OCI-M2 (cell line): ENCODE measurements at regions not wholly inside any gene's neighbourhood (a gene's known extent, or its start where the extent isn't known, plus 50 kb on each side); places are given as distances from the start of the nearest gene placed in this dataset.
"Not testable (repeated sequence)": the region's sequence is repeated elsewhere in the genome, so short reads cannot be mapped to it uniquely, and the experiment has no call there.

Experiments used
- DNase-seq: peaks from one replicate; lab custom pipeline; 2025; ENCODE audit not compliant: unreplicated experiment; lab: John Stamatoyannopoulos, UW

DNA sequence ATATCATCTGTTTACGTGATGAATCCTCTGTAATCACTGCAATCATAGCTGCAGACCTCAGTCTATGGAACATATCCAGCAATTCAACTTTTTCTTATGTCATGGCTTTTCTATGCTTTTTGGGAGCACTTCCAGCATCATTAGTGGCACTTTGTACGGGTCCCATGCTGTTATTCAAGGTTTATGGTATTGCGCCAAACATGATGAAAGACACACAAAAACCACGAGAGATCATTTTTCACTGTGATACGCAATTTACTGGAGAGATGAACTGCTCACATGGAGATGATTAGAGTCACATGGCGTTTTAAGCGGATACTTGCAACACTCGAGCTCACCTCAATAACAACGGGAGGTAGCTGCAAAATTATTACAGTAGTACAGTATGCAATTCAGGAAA, 2101.7 kb upstream of the PCDH20 start:
- no peak for DNase-seq

DNA sequence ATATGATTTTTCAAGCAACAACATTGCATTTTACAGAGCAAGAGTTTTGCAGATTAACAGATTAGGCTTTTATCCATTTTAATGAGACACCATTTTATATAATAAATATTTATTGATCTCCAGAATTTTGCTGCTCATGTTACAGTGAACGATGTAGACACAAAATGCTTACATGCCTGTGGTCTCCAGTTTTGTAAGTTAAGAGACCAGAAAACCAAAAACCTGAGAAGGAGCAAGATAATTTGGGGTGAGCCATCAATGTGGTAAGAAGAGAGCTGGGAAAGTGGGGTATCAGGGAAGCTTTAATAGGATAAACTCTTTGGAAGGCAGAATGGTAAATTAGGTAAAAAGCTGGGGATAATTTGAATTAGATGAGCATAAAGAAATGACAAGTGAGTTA, 2100.5 kb upstream of the PCDH20 start:
- no peak for DNase-seq

DNA sequence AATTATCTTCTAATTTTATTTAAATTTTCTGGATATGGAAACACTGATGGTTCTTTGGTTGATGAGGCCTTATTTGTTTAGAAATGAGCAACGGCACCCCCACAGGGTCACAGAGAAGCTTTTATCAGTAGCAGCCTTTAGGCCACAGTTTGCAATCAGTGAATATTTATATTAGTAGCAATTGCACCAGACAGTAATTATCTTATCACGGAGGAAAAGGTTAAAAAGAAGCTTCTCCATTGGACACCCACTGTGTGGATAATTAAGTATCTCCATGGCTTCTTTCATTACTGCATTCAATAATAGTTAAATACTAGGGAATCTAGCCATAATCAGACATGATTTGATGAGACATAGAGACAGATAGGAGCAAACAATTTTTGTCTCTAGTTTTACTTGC, 2099.2 kb upstream of the PCDH20 start:
- DNase-seq = no peak

DNA sequence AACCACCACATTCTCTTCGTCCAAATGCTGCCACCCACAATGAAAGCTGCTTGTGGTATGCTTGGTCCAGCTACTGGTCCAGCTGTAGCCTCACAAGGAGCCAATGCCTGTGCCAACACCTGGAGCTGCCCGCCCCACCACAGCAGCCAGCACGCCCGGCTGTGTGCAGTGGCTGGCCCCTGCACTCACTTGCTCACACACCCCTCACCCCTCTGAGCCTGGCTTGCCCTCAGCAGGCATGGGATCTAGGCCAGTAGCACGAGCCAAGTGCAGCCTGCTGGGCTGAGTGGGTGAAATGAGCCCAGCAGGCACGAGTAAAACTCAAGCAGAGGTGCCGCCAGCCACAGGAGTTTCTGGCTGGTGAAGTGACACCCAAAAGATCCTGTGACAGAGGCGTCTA, 2096.4 kb upstream of the PCDH20 start:
- no peak for DNase-seq

DNA sequence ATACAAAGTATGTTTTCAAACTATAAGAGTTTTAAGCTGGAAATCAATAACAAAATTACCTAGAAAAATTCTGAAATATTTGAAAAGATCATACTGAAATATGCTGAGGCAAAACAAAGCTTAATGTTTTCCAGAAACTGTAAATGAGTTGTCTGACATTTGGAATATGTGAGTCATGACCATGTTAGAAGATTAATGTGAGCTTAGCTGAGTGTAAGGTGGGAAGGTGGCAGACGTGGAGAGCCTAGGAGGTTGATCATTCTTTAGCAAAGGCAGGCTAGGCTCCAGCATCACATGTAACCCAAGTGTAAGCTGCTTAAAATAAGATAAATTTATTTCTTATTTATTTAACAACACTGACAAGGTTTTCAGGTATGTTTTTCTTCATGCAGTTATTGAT, 2086.1 kb upstream of the PCDH20 start:
- no peak for DNase-seq

DNA sequence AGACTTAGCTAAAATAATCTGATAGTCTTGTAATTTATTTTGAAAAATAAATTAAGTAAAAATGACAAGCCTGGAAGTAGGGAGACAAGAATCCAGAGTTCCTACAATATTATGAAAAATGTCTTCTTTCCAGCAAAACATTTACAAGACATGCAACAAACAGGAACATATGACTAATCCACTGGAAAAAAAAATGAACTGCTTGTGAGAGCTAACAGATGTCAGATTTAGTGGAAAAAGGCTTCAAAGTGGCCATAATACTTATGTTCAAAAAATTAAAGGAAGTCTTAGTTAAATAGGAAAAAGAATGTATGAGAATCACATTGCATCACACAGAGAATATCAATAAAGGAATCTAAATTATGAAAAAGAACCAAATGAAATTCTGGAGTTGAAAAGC, 2082.0 kb upstream of the PCDH20 start:
- no peak for DNase-seq

DNA sequence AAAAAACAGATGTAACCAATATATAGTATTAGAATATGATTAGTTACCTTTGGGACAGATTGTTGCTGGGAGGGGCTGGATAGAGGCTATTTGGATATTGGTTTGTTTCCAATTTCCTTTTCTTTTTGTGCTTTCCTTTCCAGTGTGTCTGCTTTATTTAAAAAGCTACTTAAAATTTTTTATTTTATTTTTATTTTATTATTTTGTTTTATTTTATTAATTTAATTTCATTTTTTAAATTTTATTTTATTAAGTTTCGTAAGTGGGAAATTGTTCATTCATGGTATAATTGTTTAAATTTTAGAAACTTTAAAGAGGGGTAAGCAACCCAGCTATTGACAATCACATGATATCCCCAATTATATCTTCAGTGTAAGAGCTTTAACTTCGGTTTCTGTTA, 2077.0 kb upstream of the PCDH20 start:
- DNase-seq = no peak

DNA sequence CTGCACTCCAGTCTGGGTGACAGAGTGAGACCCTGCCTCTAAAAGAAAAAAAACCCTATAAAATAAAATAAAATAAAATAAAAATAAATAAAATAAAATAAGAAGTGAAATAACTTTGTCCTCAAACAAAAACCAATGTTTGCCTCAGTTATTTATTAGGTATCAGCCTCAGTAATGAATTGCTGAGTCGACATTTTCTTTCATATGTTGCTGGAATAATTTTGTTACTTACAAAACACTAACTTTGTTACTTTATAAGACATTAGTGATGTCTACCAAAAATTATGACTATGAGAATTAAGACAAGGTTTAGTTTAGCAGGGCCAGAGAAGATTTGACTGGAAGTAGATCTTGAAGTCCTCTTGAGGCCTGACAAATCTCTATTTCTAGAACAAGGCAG, 2074.5 kb upstream of the PCDH20 start:
- no peak for DNase-seq

DNA sequence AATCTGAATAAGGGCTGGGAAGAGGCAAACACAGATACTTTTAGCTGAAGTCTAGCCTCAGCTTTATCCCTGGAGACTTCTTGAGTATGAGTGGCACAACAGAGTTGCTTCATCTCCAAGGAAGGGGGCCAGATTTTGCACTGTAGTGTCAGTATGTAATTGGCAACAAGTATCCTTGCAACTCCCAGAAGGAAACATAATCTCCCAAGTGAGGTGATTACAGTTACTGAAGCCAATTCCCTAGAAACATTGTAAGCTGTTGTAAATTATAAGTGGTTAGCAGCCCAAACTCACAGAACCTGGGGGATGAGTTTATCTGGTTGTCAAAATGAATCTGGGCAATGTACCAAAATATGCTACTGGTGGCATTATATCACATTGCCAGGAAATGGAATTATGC, 2065.7 kb upstream of the PCDH20 start:
- no peak for DNase-seq

DNA sequence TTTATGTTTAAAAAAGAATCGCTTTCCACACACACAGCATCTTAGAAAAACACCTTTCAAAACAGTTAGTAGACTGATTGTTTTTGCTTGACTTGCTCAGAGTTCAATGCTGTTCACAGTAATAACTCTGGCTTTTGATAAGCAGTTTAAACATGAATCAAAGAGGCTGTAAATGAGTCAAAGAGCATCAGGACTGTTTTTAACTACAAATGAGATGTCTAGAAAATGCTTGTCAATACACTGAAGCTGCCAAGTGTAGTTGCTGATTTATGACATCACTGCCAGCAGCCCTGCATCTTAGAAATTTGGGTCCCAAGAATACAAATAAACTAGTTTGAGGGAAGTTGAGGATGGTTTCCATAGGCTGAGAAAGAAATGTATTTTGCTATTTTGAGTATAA, 2057.1 kb upstream of the PCDH20 start:
- no peak for DNase-seq

DNA sequence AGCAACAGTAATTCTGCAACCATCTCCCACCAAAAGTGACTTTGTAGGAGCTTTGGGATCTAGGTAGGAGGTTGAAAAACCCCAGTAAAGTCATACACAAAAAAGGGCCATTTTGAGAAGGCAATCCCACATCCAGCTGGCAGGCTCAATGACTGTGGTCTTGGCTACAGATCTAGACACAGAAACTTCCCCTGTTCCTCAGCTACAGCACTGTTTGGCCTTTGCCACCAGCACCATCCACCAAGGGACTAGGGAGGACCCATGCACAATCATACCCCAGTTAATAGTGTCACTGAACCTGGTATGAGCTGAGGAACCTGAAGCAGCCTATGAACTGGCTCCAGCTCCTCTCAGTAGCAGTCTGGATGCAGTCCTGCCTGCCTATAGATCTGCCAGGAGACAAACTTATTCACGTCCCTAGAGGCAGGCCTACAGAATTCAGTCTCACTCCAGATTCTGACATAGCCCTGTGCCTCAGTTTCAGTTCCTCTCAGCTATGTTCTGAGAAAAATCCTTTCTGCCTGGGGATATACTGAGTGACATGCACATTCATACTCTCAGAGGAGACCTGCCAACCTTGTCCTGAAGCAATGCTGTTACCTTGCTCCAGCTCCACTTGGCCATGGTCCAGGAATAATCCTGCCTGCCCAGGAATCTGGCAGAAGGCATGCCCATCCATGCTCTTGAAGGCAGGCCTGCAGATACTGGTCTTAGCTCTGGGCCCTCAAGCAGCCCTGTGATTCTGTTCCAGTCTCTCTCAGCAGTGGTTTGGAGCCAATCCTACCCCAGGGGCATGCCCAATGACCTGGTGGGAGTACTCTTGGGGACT, 2048.3 kb upstream of the PCDH20 start:
- DNase-seq = no peak

DNA sequence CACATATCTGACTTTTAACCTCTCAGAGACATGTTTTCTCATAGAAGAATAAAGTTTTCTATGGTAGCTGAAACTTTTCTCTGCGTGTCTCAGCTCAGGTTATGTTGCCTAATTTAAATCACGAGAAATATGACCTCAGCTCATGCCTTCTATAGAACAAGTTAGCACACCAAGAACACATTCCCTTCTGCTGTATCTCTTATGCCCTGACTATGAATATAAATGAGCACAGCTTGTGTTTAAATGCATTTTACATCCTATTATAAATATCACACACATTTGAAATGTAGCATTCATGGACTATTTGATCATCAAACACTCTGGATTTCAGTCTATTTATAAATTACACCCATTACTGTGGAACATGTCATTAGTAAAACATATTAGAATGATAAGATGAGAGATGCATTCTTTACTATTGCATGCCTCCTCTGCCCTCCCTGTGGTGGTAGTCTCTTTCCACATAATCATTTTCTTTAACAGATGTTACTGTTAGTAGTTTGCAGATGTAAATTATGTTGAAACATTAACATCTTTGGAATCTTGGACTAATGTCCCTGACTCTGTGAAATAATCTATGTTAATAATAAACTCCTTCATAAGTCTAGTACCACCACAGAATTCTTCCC, 2044.9 kb upstream of the PCDH20 start:
- no peak for DNase-seq

DNA sequence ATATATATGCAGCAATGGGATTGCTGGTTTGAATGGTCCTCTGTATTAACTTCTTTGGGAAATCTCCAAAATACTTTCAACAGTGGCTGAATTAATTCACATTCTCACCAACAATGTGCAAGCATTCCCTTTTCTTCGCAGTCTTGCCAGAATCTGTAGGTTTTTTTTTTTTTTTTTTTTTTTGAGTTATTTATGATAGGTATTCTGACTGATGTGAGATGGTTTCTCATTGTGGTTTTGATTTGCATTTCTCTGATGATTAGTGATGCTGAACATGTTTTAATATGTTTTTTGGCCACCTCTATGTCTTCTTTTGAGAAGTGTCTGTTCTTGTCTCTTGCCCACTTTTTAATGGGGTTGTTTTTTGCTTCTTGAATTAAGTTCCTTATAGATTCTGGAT, 2041.5 kb upstream of the PCDH20 start:
- DNase-seq = no peak

DNA sequence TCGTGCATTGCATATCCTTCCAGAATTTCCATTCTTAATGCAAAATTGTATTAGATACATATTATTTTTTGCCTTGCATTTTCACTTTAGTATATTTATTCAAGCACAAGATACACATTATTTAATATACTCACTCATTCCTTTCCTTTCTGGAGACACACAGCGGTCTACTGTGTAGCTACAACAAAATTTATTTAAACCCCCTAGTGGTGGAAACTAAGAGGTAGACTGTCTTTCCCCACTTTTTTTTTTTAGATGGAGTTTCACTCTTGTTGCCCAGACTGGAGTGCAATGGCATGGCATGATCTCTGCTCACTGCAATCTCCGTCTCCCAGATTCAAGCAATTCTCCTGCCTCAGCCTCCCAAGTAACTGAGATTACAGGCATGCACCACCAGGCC, 2040.3 kb upstream of the PCDH20 start:
- DNase-seq = no peak

DNA sequence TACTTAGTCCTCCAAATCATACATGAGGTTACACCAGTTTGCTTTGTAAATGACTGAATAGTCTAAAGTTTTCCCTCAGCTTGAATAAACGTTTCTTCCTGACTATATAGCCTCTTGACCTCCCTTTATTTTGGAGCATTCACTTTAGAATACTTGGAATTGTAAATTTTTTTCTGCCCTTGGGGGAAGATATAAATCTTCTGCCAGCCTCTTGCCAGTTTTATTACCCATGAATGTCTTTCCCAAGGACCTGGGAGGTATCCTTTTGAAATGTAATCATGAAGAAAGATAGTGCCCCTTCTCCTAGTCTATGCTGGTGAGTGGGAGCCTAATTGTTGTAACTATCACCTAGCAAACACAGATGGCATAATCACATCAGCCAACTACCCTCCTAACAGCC, 2033.9 kb upstream of the PCDH20 start:
- DNase-seq = no peak

DNA sequence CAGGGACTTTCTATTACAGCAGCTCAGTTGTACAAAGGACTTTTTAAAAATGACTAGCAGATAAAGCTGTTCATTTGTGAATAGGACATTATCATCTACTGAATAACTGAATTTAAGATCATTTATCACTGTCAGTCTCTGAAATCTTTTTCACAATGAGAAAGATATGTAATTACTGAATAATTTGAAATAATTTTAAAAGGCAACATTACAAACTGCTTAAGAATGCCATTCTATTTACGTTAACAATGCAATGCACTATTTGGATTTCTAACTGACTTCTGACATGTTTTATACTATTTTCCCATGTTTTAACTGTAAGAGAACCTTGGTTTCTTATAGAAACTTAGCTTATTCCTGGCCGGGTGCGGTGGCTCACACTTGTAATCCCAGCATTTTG, 2033.0 kb upstream of the PCDH20 start:
- DNase-seq = no peak

DNA sequence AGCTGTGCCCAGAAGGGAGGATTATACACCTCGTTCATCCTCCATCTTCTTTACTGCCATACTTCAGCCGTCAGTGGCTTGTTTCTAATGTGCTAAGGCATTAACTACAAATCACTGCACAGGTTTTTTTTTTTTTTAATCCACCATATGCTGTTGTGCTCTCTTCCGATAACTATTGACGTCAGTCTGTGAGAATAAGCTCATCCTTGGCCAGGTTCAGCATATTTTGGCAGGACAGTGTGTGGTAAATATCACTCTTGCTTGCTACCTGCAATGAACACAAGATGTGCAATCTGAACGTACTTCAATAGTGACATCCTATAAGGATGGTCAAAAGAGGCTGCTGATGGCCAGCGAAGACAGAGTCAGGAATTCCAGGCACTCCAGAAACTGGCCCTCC, 2030.7 kb upstream of the PCDH20 start:
- no peak for DNase-seq

DNA sequence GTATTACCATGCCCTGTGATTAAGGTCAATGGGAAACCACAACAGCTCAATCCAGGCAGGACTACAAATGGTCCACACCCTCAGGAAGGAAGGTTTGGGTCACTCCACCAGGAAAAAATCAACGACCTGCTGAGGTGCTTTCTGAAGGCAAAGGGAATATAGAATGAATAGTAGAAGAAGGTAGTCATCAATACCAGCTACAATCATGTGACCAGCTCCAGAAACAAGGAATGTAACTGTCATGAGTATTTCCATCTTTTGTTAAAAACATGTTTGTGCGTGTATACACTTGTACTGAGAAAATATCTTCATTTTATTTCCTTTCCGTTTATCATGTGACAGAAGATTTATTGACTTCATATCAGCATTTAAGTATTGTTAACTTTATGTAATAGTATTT, 2028.6 kb upstream of the PCDH20 start:
- DNase-seq = not testable (repeated sequence)

DNA sequence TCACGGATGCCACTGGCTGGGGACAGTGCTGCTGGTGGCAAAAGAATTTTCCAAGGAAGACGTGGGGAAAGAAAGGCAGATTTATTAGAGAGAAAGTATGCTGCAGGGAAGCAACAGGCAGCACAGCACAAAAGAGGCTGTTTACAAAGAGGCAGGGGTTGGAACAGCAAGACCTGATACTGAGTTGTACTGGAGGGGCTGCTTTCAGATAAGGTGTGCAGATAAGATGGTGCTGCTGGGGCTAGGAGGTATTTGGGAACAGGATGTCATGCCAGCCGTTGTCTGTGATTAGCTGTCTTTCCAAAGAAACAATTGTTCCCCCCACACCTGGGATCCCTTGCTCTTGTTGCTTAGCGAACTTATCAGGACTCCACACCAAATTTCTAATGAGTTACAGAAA, 2023.3 kb upstream of the PCDH20 start:
- no peak for DNase-seq

DNA sequence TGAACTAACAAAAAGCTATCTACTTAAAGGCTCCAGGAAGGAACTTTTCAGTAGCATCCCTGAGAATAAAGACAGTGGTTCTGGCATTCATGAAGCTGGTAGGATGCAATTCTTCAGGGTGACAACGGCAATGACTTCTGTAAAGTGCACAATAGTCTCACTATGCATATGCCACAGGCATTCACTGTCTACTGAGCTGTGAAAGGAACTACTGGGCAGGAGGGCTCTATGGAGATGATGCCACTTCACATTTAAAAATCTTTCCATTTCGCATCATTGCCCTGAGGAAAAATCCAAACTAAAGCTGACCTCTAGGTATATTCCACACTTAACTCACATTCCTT, 2020.6 kb upstream of the PCDH20 start:
- DNase-seq = no peak

DNA sequence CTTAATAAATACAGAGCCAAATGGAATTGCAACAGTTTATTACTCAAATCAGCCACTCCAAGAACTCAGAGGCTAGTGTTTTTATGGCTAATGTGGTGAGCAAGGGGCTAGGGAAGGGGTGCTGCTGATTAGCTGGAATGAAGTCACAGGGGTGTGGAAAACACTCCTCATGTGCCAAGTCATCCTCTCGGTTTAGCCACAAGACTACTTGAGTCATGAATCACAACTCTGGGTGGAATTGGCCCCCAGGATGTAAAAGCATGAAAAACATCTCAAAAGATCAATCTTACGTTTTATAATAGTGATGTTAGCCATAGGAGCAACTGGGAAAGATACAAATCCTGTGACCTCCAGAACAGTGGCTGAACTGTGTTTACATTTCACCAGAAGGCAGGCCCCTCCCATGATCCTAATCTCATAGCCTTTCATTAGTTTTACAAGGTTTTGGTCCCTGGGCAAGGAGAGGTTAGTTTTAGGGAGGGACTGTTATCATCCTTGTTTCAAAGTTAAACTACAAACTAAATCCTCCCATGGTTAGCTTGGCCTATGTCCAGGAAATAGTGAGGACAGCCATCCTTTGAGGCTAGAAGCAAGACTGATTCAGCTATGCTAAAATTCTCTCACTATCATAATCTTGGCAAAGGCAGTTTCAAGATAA, 2020.1 kb upstream of the PCDH20 start:
- no peak for DNase-seq

DNA sequence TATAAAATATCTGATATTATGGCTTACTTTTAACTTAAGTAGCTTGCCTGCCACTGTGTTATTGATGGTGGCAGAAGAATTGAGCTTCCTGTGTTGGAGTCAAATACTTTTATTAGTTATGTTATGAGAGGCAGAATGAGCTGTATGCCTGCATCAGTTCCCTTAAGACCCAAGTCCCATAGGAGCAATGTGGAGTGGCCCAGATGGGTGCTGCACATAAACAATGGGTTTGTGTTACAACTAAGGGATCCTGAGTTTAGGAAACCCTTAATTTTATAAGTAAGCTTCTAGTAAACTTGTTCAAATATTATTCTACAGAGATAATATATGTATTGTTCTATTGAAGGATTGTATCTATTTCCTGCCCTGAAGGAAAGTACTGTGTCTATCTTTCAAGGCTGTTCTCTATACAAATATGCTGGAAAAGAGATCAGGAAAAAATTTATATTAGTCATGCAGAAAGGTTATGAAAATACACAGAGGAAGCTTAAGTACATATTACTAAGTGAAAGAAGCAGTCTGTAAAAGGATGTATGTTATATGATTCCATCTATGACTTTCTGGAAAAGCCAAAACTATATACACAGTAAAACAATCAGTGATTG, 2018.0 kb upstream of the PCDH20 start:
- DNase-seq = no peak
